ENCODE measurements at regions not wholly inside any gene's neighbourhood (a gene's known extent, or its start where the extent isn't known, plus 50 kb on each side); places are given as distances from the start of the nearest gene placed in this dataset.

DNA sequence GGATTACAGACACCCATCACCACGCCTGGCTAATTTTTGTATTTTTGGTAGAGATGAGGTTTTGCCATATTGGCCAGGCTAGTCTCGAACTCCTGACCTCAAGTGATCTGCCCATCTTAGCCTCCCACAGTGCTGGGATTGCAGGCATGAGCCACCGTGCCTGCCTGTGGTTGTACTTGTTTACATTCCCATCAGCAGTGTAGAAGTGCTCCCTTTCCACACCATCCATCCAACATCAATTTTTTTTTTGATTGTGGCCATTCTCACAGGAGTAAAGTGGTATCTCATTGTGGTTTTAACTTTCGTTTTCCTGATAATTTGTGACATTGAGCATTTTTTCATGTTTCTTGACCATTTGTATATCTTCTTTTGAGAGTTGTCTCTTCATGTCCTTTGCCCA is 1019.4 kb upstream of the SLC10A2 start:
- ATAC-seq (ENCODE audit: low FRiP score) (no peak), DNase-seq (no peak)
- H3K4me3 ChIP-seq (ENCODE audit: low read length in 2 of 2), result no peak overlapping the region
- H3K36me3 ChIP-seq (ENCODE audit: control insufficient read depth in 1 of 2, insufficient read depth in 2 of 2, low read length in 1 of 2), result no peaks in the 10 kb centered on the region
- intact Hi-C loops (cut with DNase I), result no loop called here
- WGBS, 2 donors, result 75 to 77% methylated on average over 4 of the region's 4 CpGs
- no peak overlapping the region for H3K27ac ChIP-seq (ENCODE audit: low read depth in 1 of 2, low read length in 2 of 2)
- H3K4me1 ChIP-seq (ENCODE audit: control insufficient read depth in 1 of 2, insufficient read depth in 2 of 2, low read length in 2 of 2), result no peaks in the 10 kb centered on the region
- H3K9me3 ChIP-seq (ENCODE audit: control insufficient read depth, low read length), result no peaks in the 10 kb centered on the region
- H3K27me3 ChIP-seq (ENCODE audit: control insufficient read depth in 1 of 2, insufficient read depth in 2 of 2, low read length in 1 of 2), result no peaks in the 10 kb centered on the region

DNA sequence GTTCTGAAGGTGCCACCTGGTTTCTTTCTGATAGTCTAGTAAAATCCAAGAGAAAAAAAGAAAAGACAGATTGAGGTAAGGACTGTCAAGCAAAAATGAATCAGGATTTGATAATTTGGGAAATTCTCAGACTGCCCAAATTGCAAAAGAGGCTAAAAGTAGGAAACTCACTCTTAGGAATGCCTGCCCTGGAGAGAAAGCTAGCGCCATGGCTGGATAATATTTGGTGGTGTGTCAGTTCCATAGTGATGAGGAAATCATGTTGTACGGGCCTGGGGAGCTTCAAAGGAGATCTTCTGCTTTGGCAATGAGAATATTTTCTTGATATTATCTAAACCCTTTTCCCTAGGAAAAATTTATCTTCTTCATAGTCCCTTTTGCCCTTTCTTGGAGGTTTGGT is 1008.1 kb upstream of the SLC10A2 start:
- no peaks in the 10 kb centered on the region for H3K4me1 ChIP-seq (ENCODE audit: control insufficient read depth in 1 of 2, insufficient read depth in 2 of 2, low read length in 2 of 2)
- DNase-seq, result no peak
- 75 to 77% methylated on average over 2 of the region's 2 CpGs for WGBS, 2 donors
- no peak overlapping the region for H3K27ac ChIP-seq (ENCODE audit: low read depth in 1 of 2, low read length in 2 of 2)
- no peak overlapping the region for H3K4me3 ChIP-seq (ENCODE audit: low read length in 2 of 2)
- ATAC-seq (ENCODE audit: low FRiP score), result no peak
- H3K36me3 ChIP-seq (ENCODE audit: control insufficient read depth in 1 of 2, insufficient read depth in 2 of 2, low read length in 1 of 2), result no peaks in the 10 kb centered on the region
- no peaks in the 10 kb centered on the region for H3K9me3 ChIP-seq (ENCODE audit: control insufficient read depth, low read length)
- H3K27me3 ChIP-seq (ENCODE audit: control insufficient read depth in 1 of 2, insufficient read depth in 2 of 2, low read length in 1 of 2), result no peaks in the 10 kb centered on the region
- intact Hi-C loops (cut with DNase I), result no loop called here

DNA sequence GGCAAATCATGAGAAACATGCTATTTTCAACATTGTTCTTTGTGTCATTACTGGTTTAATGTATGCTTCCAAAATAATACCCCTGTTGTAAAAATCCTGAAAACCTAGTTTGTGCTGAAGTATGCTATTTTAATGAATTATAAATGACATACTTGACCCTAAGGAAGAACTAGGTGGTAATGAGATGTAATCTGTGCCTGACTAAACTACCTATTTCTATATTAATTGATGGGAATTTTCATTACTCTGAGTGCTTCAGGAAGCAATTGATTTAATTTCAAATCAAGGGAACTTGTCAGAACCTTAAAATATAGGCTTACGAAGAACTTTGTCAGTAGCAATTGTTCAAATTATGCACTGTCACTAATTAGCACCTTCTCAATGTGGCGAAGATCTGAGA is 1005.6 kb upstream of the SLC10A2 start:
- intact Hi-C loops (cut with DNase I), result no loop called here
- H3K36me3 ChIP-seq (ENCODE audit: control insufficient read depth in 1 of 2, insufficient read depth in 2 of 2, low read length in 1 of 2), result no peaks in the 10 kb centered on the region
- no peak for DNase-seq
- no peak overlapping the region for H3K27ac ChIP-seq (ENCODE audit: low read depth in 1 of 2, low read length in 2 of 2)
- no peak for ATAC-seq (ENCODE audit: low FRiP score)
- H3K4me1 ChIP-seq (ENCODE audit: control insufficient read depth in 1 of 2, insufficient read depth in 2 of 2, low read length in 2 of 2), result no peaks in the 10 kb centered on the region
- no peak overlapping the region for H3K4me3 ChIP-seq (ENCODE audit: low read length in 2 of 2)
- H3K27me3 ChIP-seq (ENCODE audit: control insufficient read depth in 1 of 2, insufficient read depth in 2 of 2, low read length in 1 of 2), result no peaks in the 10 kb centered on the region
- no peaks in the 10 kb centered on the region for H3K9me3 ChIP-seq (ENCODE audit: control insufficient read depth, low read length)
- 95 to 96% methylated on average over 2 of the region's 2 CpGs for WGBS, 2 donors

DNA sequence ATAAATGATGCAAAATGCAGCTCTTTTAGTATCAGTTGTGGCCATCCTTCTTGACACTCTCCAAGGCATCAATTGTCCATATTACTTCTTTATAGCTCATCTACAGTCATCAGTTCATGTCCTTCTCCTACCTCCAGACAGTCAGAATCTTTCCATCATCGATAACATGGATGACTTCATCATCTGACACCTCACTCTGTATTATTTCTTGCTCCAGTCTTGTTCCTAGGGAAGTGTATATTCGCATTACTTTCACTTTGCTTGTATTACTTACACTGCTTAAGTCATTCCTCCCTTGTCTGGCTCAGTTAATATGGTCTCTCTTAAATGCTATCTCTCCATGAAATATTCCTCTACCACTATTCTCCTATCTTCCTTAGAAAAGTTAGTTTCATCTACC is 999.1 kb upstream of the SLC10A2 start:
- H3K4me3 ChIP-seq (ENCODE audit: low read length in 2 of 2), result no peak overlapping the region
- peaks cover 0 to 1% of the 10 kb centered on the region in 2 donors for H3K4me1 ChIP-seq (ENCODE audit: control insufficient read depth in 1 of 2, insufficient read depth in 2 of 2, low read length in 2 of 2)
- WGBS, 2 donors, result 84 to 87% methylated on average over 2 of the region's 2 CpGs
- H3K27ac ChIP-seq (ENCODE audit: low read depth in 1 of 2, low read length in 2 of 2), result no peak overlapping the region
- no peak for DNase-seq
- no peak for ATAC-seq (ENCODE audit: low FRiP score)
- intact Hi-C loops (cut with DNase I), result no loop called here
- H3K27me3 ChIP-seq (ENCODE audit: control insufficient read depth in 1 of 2, insufficient read depth in 2 of 2, low read length in 1 of 2), result peaks cover 0 to 1% of the 10 kb centered on the region in 2 donors
- no peaks in the 10 kb centered on the region for H3K9me3 ChIP-seq (ENCODE audit: control insufficient read depth, low read length)
- H3K36me3 ChIP-seq (ENCODE audit: control insufficient read depth in 1 of 2, insufficient read depth in 2 of 2, low read length in 1 of 2), result no peaks in the 10 kb centered on the region

DNA sequence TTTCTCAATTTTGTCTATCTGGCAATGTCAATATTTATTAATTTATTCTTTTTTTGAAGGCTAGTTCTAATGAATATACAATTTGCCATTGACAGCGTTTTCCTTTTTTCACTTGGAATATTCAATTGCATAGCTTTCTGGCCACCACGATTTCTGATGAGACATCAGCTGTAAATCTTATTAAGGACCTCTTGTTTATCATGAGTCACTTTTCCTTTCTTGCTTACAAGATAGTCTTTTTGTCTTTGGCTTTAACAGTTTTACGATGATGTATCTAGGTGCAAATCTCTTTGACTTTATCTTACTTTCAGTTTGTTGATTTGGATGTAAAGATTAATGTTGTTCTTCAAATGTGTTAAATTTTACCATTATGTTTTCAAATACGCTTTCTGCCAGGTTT is 991.6 kb upstream of the SLC10A2 start:
- 78 to 79% methylated on average over 4 of the region's 4 CpGs for WGBS, 2 donors

DNA sequence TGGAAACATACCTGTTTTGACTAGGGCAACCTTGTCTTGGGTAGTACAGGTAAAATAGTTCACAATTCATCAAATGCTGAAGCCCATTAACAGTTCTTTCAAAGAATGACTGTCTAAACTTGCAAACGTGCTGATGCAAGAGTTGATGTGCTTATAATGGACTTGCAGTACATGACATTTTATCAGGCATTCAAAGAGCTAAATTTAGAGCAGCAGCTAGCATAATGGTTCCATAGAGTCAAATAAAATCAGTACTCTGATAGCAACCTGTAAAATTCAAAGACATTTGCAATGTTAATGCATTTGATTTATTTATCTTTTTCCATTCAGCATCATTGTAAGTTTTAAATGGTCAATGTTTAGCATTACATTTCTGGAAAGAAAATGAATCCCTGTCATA is 979.7 kb upstream of the SLC10A2 start:
- Histone ChIP-seq H3K27ac (ENCODE audit: low read depth in 1 of 2, low read length in 2 of 2) (no peak overlapping the region), H3K36me3 (ENCODE audit: control insufficient read depth in 1 of 2, insufficient read depth in 2 of 2, low read length in 1 of 2) (no peaks in the 10 kb centered on the region), H3K9me3 (ENCODE audit: control insufficient read depth, low read length) (no peaks in the 10 kb centered on the region), H3K4me3 (ENCODE audit: low read length in 2 of 2) (no peak overlapping the region), H3K27me3 (ENCODE audit: control insufficient read depth in 1 of 2, insufficient read depth in 2 of 2, low read length in 1 of 2) (peaks cover 0 to under 1% of the 10 kb centered on the region in 2 donors), H3K4me1 (ENCODE audit: control insufficient read depth in 1 of 2, insufficient read depth in 2 of 2, low read length in 2 of 2) (no peaks in the 10 kb centered on the region)
- 15% methylated on average over 1 of the region's 1 CpG for WGBS, 2 donors
- ATAC-seq (ENCODE audit: low FRiP score), result no peak
- no peak for DNase-seq
- intact Hi-C loops (cut with DNase I), result no loop called here

More for the DNA sequence above, 991.6 kb upstream of the SLC10A2 start:
- DNase-seq, result no peak
- no peaks in the 10 kb centered on the region for H3K9me3 ChIP-seq (ENCODE audit: control insufficient read depth, low read length)
- intact Hi-C loops (cut with DNase I), result no loop called here
- H3K4me3 ChIP-seq (ENCODE audit: low read length in 2 of 2), result no peak overlapping the region
- H3K4me1 ChIP-seq (ENCODE audit: control insufficient read depth in 1 of 2, insufficient read depth in 2 of 2, low read length in 2 of 2), result no peaks in the 10 kb centered on the region
- H3K27me3 ChIP-seq (ENCODE audit: control insufficient read depth in 1 of 2, insufficient read depth in 2 of 2, low read length in 1 of 2), result no peaks in the 10 kb centered on the region
- no peak overlapping the region for H3K27ac ChIP-seq (ENCODE audit: low read depth in 1 of 2, low read length in 2 of 2)
- H3K36me3 ChIP-seq (ENCODE audit: control insufficient read depth in 1 of 2, insufficient read depth in 2 of 2, low read length in 1 of 2), result no peaks in the 10 kb centered on the region
- no peak for ATAC-seq (ENCODE audit: low FRiP score)

DNA sequence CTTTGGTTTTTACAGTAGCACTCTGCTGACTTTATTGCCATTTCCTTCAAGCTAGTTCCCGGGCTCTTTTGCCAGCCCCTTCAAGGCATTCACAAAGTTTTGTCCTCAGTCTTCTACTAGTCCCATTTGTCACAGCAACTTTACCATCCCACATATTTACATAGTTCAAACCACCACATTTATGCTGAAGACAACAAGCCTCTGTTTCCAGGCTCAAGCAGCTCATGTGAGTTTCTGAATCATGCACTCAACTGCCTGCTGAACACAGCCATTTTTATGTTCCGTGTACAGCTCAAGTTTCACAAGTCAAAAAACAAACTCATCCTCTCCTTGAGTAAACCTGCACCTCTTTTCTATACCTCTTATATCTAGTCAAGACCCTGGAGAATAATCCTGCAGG is 977.0 kb upstream of the SLC10A2 start:
- DNase-seq, result no peak
- H3K4me3 ChIP-seq (ENCODE audit: low read length in 2 of 2), result no peak overlapping the region
- no peak for ATAC-seq (ENCODE audit: low FRiP score)
- no peaks in the 10 kb centered on the region for H3K4me1 ChIP-seq (ENCODE audit: control insufficient read depth in 1 of 2, insufficient read depth in 2 of 2, low read length in 2 of 2)
- intact Hi-C loops (cut with DNase I), result no loop called here
- no peaks in the 10 kb centered on the region for H3K9me3 ChIP-seq (ENCODE audit: control insufficient read depth, low read length)
- H3K27ac ChIP-seq (ENCODE audit: low read depth in 1 of 2, low read length in 2 of 2), result no peak overlapping the region
- H3K36me3 ChIP-seq (ENCODE audit: control insufficient read depth in 1 of 2, insufficient read depth in 2 of 2, low read length in 1 of 2), result no peaks in the 10 kb centered on the region
- H3K27me3 ChIP-seq (ENCODE audit: control insufficient read depth in 1 of 2, insufficient read depth in 2 of 2, low read length in 1 of 2), result no peaks in the 10 kb centered on the region
- 72 to 77% methylated on average over 2 of the region's 2 CpGs for whole genome bisulfite sequencing, 2 donors

DNA sequence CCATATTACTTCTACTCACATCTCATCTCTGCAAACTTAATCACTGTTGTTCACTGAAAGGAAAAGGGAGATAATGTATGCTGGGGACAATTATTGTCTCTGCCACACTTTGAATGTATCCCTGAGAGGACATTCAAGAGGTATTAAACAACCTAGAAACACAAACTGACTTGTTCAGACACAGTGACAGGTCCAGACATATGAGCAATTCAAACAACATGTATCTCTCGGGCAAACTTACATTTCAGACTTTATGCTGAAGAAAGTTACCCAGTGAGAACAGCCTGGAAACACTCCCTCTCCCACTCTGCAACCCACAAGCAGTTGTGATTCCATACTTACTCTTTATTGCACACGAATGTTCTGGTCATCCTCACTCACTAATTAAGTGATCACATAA is 968.7 kb upstream of the SLC10A2 start:
- H3K27me3 ChIP-seq (ENCODE audit: control insufficient read depth in 1 of 2, insufficient read depth in 2 of 2, low read length in 1 of 2), result no peaks in the 10 kb centered on the region
- WGBS, 2 donors, result 68 to 77% methylated on average over 2 of the region's 2 CpGs
- intact Hi-C loops (cut with DNase I), result no loop called here
- DNase-seq (no peak), ATAC-seq (ENCODE audit: low FRiP score) (no peak)
- H3K4me3 ChIP-seq (ENCODE audit: low read length in 2 of 2), result no peak overlapping the region
- no peaks in the 10 kb centered on the region for H3K9me3 ChIP-seq (ENCODE audit: control insufficient read depth, low read length)
- no peak overlapping the region for H3K27ac ChIP-seq (ENCODE audit: low read depth in 1 of 2, low read length in 2 of 2)
- no peaks in the 10 kb centered on the region for H3K36me3 ChIP-seq (ENCODE audit: control insufficient read depth in 1 of 2, insufficient read depth in 2 of 2, low read length in 1 of 2)
- H3K4me1 ChIP-seq (ENCODE audit: control insufficient read depth in 1 of 2, insufficient read depth in 2 of 2, low read length in 2 of 2), result no peaks in the 10 kb centered on the region

DNA sequence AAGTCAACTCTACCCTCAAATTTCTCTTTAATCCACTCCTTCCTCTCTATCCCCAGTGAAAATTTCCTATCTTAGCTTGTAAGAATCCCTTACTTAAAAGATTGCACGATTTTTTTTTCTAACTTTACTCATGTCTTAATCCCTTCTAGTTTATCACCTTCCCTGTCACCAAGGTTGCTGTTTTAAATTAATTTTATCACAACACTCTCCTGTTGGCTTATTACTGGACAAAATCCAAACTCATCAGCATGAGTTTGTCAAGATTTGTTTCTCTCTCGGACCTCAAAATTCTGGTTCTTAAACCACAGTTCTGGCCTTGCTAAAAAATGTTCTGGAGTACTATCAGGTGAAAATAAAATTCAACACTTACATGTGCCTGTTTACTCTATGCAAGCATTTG is 959.1 kb upstream of the SLC10A2 start:
- Histone ChIP-seq H3K4me1 (ENCODE audit: control insufficient read depth in 1 of 2, insufficient read depth in 2 of 2, low read length in 2 of 2) (no peaks in the 10 kb centered on the region), H3K27me3 (ENCODE audit: control insufficient read depth in 1 of 2, insufficient read depth in 2 of 2, low read length in 1 of 2) (no peaks in the 10 kb centered on the region), H3K4me3 (ENCODE audit: low read length in 2 of 2) (no peak overlapping the region), H3K9me3 (ENCODE audit: control insufficient read depth, low read length) (no peaks in the 10 kb centered on the region), H3K27ac (ENCODE audit: low read depth in 1 of 2, low read length in 2 of 2) (no peak overlapping the region), H3K36me3 (ENCODE audit: control insufficient read depth in 1 of 2, insufficient read depth in 2 of 2, low read length in 1 of 2) (no peaks in the 10 kb centered on the region)
- WGBS, 2 donors, result 57 to 64% methylated on average over 2 of the region's 2 CpGs
- no peak for DNase-seq
- intact Hi-C loops (cut with DNase I), result no loop called here
- ATAC-seq (ENCODE audit: low FRiP score), result no peak

Measured in aorta (tissue), 5 donors.